Tibial nerve (tissue), 3 donors: ENCODE measurements at regions not wholly inside any gene's neighbourhood (a gene's known extent, or its start where the extent isn't known, plus 50 kb on each side); places are given as distances from the start of the nearest gene placed in this dataset.

Source experiments
- POLR2A ChIP-seq, 2 donors: fragments of 450-650 bp; IDR thresholded peaks; one replicate each; pipeline ENCODE4 v1.6.1; 2017; ENCODE audit warnings: antibody characterized with exemption in 2 of 2, mild to moderate bottlenecking in 2 of 2, moderate library complexity in 2 of 2
- TF ChIP-seq, protein P1 (sequence below), 5 experiments: fragments of 200-600 bp in 3 of 5; fragments of 450-650 bp in 2 of 5; sonication (generic) in 3 of 5; IDR thresholded peaks; one replicate each; pipeline ENCODE4 v1.5.1; 2016 to 2019; ENCODE audit warnings: antibody characterized with exemption in 5 of 5, mild to moderate bottlenecking in 3 of 5, moderate library complexity in 2 of 5

DNA sequence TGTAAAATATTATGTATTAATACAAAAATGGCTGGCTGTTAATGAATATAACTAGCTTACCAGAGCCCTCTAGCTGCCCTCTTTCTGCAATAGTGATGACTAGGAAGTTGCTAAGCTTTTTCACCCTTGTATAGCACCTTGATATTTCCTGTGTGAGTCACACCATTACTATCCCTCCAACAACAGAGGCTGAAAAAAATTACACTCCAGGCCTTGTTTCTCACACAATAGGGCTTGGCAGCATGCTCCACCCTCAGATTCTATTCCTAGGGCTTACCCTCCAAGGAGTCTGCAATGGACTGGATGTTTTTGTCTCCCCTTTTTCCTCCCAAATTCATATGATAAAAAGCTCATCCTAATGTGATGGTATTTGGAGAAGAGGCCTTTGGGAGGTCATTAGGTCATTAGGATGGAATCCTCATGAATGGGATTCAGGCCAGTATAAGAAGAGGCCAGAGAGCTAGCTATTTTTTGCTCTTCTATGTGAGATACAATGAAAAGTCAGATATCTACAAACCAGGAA, 184.6 kb upstream of the MAP1B start:
- no peak for TF ChIP-seq POLR2A (IDR thresholded peaks at IDR 0.05)
- TF ChIP-seq, protein P1, sequence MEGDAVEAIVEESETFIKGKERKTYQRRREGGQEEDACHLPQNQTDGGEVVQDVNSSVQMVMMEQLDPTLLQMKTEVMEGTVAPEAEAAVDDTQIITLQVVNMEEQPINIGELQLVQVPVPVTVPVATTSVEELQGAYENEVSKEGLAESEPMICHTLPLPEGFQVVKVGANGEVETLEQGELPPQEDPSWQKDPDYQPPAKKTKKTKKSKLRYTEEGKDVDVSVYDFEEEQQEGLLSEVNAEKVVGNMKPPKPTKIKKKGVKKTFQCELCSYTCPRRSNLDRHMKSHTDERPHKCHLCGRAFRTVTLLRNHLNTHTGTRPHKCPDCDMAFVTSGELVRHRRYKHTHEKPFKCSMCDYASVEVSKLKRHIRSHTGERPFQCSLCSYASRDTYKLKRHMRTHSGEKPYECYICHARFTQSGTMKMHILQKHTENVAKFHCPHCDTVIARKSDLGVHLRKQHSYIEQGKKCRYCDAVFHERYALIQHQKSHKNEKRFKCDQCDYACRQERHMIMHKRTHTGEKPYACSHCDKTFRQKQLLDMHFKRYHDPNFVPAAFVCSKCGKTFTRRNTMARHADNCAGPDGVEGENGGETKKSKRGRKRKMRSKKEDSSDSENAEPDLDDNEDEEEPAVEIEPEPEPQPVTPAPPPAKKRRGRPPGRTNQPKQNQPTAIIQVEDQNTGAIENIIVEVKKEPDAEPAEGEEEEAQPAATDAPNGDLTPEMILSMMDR (IDR thresholded peaks at IDR 0.05), result no peak
